ENCODE measurements at regions not wholly inside any gene's neighbourhood (a gene's known extent, or its start where the extent isn't known, plus 50 kb on each side); places are given as distances from the start of the nearest gene placed in this dataset.
"Not testable (repeated sequence)": the region's sequence is repeated elsewhere in the genome, so short reads cannot be mapped to it uniquely, and the experiment has no call there.

- no peak for DNase-seq (ENCODE audit: low spot score)
- H3K4me1 Mint-ChIP-seq (ENCODE audit: low read depth): no peaks in the 10 kb centered on the region
- peaks cover 14% of the 10 kb centered on the region for H3K27me3 Mint-ChIP-seq (ENCODE audit: low read depth)
- no peaks in the 10 kb centered on the region for H3K36me3 Mint-ChIP-seq (ENCODE audit: low read depth)
- H3K9me3 Mint-ChIP-seq: no peaks in the 10 kb centered on the region
- no peak overlapping the region for H3K4me3 Mint-ChIP-seq
- H3K27ac Mint-ChIP-seq: no peak overlapping the region
Observed at GRCh38 chr1:60890664-60891063, 191.7 kb upstream of the NFIA start.

- peaks cover 21% of the 10 kb centered on the region for H3K27me3 Mint-ChIP-seq (ENCODE audit: low read depth)
- no peaks in the 10 kb centered on the region for H3K4me1 Mint-ChIP-seq (ENCODE audit: low read depth)
- H3K27ac Mint-ChIP-seq: no peak overlapping the region
- no peak for DNase-seq (ENCODE audit: low spot score)
- no peak overlapping the region for H3K4me3 Mint-ChIP-seq
- no peaks in the 10 kb centered on the region for H3K9me3 Mint-ChIP-seq
- H3K36me3 Mint-ChIP-seq (ENCODE audit: low read depth): no peaks in the 10 kb centered on the region
Observed at GRCh38 chr1:60889709-60890108, 192.7 kb upstream of the NFIA start.

GRCh38 chr1:60888126-60888525 is 194.2 kb upstream of the NFIA start:
- Mint-ChIP-seq H3K27me3 (ENCODE audit: low read depth) (peaks cover 21% of the 10 kb centered on the region), H3K4me3 (no peak overlapping the region), H3K36me3 (ENCODE audit: low read depth) (no peaks in the 10 kb centered on the region), H3K27ac (no peak overlapping the region), H3K9me3 (no peaks in the 10 kb centered on the region), H3K4me1 (ENCODE audit: low read depth) (no peaks in the 10 kb centered on the region)
- DNase-seq (ENCODE audit: low spot score): no peak

GRCh38 chr1:60886793-60887331 is 195.5 kb upstream of the NFIA start:
- Mint-ChIP-seq H3K27me3 (ENCODE audit: low read depth) (peaks cover 19% of the 10 kb centered on the region), H3K4me3 (no peak overlapping the region), H3K4me1 (ENCODE audit: low read depth) (no peaks in the 10 kb centered on the region), H3K9me3 (no peaks in the 10 kb centered on the region), H3K36me3 (ENCODE audit: low read depth) (no peaks in the 10 kb centered on the region), H3K27ac (no peak overlapping the region)
- no peak for DNase-seq (ENCODE audit: low spot score)

- Mint-ChIP-seq H3K27me3 (ENCODE audit: low read depth) (peaks cover 22% of the 10 kb centered on the region), H3K36me3 (ENCODE audit: low read depth) (no peaks in the 10 kb centered on the region), H3K27ac (no peak overlapping the region), H3K4me3 (no peak overlapping the region), H3K9me3 (no peaks in the 10 kb centered on the region), H3K4me1 (ENCODE audit: low read depth) (no peaks in the 10 kb centered on the region)
- DNase-seq (ENCODE audit: low spot score): no peak
Observed at GRCh38 chr1:60886090-60886489, 196.3 kb upstream of the NFIA start.

- DNase-seq (ENCODE audit: low spot score): no peak
- peaks cover 11% of the 10 kb centered on the region for H3K27me3 Mint-ChIP-seq (ENCODE audit: low read depth)
- H3K27ac Mint-ChIP-seq: no peak overlapping the region
- H3K4me3 Mint-ChIP-seq: no peak overlapping the region
- no peaks in the 10 kb centered on the region for H3K9me3 Mint-ChIP-seq
- H3K36me3 Mint-ChIP-seq (ENCODE audit: low read depth): no peaks in the 10 kb centered on the region
- no peaks in the 10 kb centered on the region for H3K4me1 Mint-ChIP-seq (ENCODE audit: low read depth)
Observed at GRCh38 chr1:60880202-60880601, 202.2 kb upstream of the NFIA start.

- peaks cover 6% of the 10 kb centered on the region for H3K27me3 Mint-ChIP-seq (ENCODE audit: low read depth)
- H3K4me3 Mint-ChIP-seq: no peak overlapping the region
- no peak for DNase-seq (ENCODE audit: low spot score)
- H3K4me1 Mint-ChIP-seq (ENCODE audit: low read depth): no peaks in the 10 kb centered on the region
- no peak overlapping the region for H3K27ac Mint-ChIP-seq
- H3K9me3 Mint-ChIP-seq: no peaks in the 10 kb centered on the region
- H3K36me3 Mint-ChIP-seq (ENCODE audit: low read depth): no peaks in the 10 kb centered on the region
Observed at GRCh38 chr1:60878323-60878722, 204.0 kb upstream of the NFIA start.

- Mint-ChIP-seq H3K4me1 (ENCODE audit: low read depth) (no peaks in the 10 kb centered on the region), H3K27ac (no peak overlapping the region), H3K4me3 (no peak overlapping the region), H3K27me3 (ENCODE audit: low read depth) (peaks cover 6% of the 10 kb centered on the region), H3K36me3 (ENCODE audit: low read depth) (no peaks in the 10 kb centered on the region), H3K9me3 (no peaks in the 10 kb centered on the region)
- DNase-seq (ENCODE audit: low spot score): no peak
Observed at GRCh38 chr1:60877376-60877775, 205.0 kb upstream of the NFIA start.

GRCh38 chr1:60876952-60877351 is 205.4 kb upstream of the NFIA start:
- no peak overlapping the region for H3K27ac Mint-ChIP-seq
- no peaks in the 10 kb centered on the region for H3K4me1 Mint-ChIP-seq (ENCODE audit: low read depth)
- H3K4me3 Mint-ChIP-seq: no peak overlapping the region
- no peaks in the 10 kb centered on the region for H3K36me3 Mint-ChIP-seq (ENCODE audit: low read depth)
- DNase-seq (ENCODE audit: low spot score): no peak
- peaks cover 6% of the 10 kb centered on the region for H3K27me3 Mint-ChIP-seq (ENCODE audit: low read depth)
- H3K9me3 Mint-ChIP-seq: no peaks in the 10 kb centered on the region

GRCh38 chr1:60875138-60875537 is 207.2 kb upstream of the NFIA start:
- Mint-ChIP-seq H3K27ac (no peak overlapping the region), H3K36me3 (ENCODE audit: low read depth) (no peaks in the 10 kb centered on the region), H3K27me3 (ENCODE audit: low read depth) (no peaks in the 10 kb centered on the region), H3K9me3 (no peaks in the 10 kb centered on the region), H3K4me3 (no peak overlapping the region), H3K4me1 (ENCODE audit: low read depth) (no peaks in the 10 kb centered on the region)
- DNase-seq (ENCODE audit: low spot score): no peak

- Mint-ChIP-seq H3K4me1 (ENCODE audit: low read depth) (no peaks in the 10 kb centered on the region), H3K9me3 (no peaks in the 10 kb centered on the region), H3K27ac (no peak overlapping the region), H3K27me3 (ENCODE audit: low read depth) (no peaks in the 10 kb centered on the region), H3K4me3 (no peak overlapping the region), H3K36me3 (ENCODE audit: low read depth) (no peaks in the 10 kb centered on the region)
- DNase-seq (ENCODE audit: low spot score): no peak
Observed at GRCh38 chr1:60874718-60875117, 207.6 kb upstream of the NFIA start.

GRCh38 chr1:60873396-60873795 is 209.0 kb upstream of the NFIA start:
- not testable (repeated sequence) for H3K36me3 Mint-ChIP-seq (ENCODE audit: low read depth); H3K4me3 Mint-ChIP-seq; H3K27ac Mint-ChIP-seq; H3K9me3 Mint-ChIP-seq; H3K27me3 Mint-ChIP-seq (ENCODE audit: low read depth); H3K4me1 Mint-ChIP-seq (ENCODE audit: low read depth); DNase-seq (ENCODE audit: low spot score)

- no peaks in the 10 kb centered on the region for H3K4me1 Mint-ChIP-seq (ENCODE audit: low read depth)
- H3K4me3 Mint-ChIP-seq: no peak overlapping the region
- no peak overlapping the region for H3K27ac Mint-ChIP-seq
- DNase-seq (ENCODE audit: low spot score): no peak
- H3K36me3 Mint-ChIP-seq (ENCODE audit: low read depth): no peaks in the 10 kb centered on the region
- no peaks in the 10 kb centered on the region for H3K27me3 Mint-ChIP-seq (ENCODE audit: low read depth)
- H3K9me3 Mint-ChIP-seq: no peaks in the 10 kb centered on the region
Observed at GRCh38 chr1:60872426-60873054, 209.8 kb upstream of the NFIA start.

- Mint-ChIP-seq H3K4me1 (ENCODE audit: low read depth) (no peaks in the 10 kb centered on the region), H3K27ac (no peak overlapping the region), H3K4me3 (no peak overlapping the region), H3K27me3 (ENCODE audit: low read depth) (no peaks in the 10 kb centered on the region), H3K9me3 (no peaks in the 10 kb centered on the region), H3K36me3 (ENCODE audit: low read depth) (no peaks in the 10 kb centered on the region)
- DNase-seq (ENCODE audit: low spot score): no peak
Observed at GRCh38 chr1:60870269-60870865, 212.0 kb upstream of the NFIA start.

Data from T-helper 2 cell treated with Interferon-gamma antibody and Interleukin-4, amounts not matched to agents 5 μg/mL and 100 μg/mL, for 36 hours (primary cell).